ENCODE measurements at regions not wholly inside any gene's neighbourhood (a gene's known extent, or its start where the extent isn't known, plus 50 kb on each side); places are given as distances from the start of the nearest gene placed in this dataset.
"Not testable (repeated sequence)": the region's sequence is repeated elsewhere in the genome, so short reads cannot be mapped to it uniquely, and the experiment has no call there.

GRCh38 chr1:25022361-25023189 lies 92.5 kb upstream of the RUNX3 start:
- no peak for DNase-seq

- no peak for DNase-seq
These were observed 91.6 kb upstream of the RUNX3 start for GRCh38 chr1:25021591-25022215.

GRCh38 chr1:25020851-25021590 lies 90.9 kb upstream of the RUNX3 start:
- no peak for DNase-seq

GRCh38 chr1:25020173-25020845 lies 90.2 kb upstream of the RUNX3 start:
- no peak for DNase-seq

- DNase-seq: no peak
These were observed 89.5 kb upstream of the RUNX3 start for GRCh38 chr1:25019337-25020172.

- DNase-seq: no peak
These were observed 88.9 kb upstream of the RUNX3 start for GRCh38 chr1:25018943-25019336.

- DNase-seq: no peak
These were observed 88.1 kb upstream of the RUNX3 start for GRCh38 chr1:25018110-25018735.

GRCh38 chr1:25017436-25018109 lies 87.5 kb upstream of the RUNX3 start:
- no peak for DNase-seq

- no peak for DNase-seq
These were observed 83.2 kb upstream of the RUNX3 start for GRCh38 chr1:25012966-25013962.

- no peak for DNase-seq
These were observed 82.0 kb upstream of the RUNX3 start for GRCh38 chr1:25011943-25012638.

- no peak for DNase-seq
These were observed 81.2 kb upstream of the RUNX3 start for GRCh38 chr1:25011275-25011674.

- DNase-seq: no peak
These were observed 79.7 kb upstream of the RUNX3 start for GRCh38 chr1:25009671-25010262.

GRCh38 chr1:25008192-25008485 lies 78.1 kb upstream of the RUNX3 start:
- DNase-seq: no peak

GRCh38 chr1:25007390-25008191 lies 77.5 kb upstream of the RUNX3 start:
- not testable (repeated sequence) for DNase-seq

- peak; percentile 42 for DNase-seq
These were observed 76.7 kb upstream of the RUNX3 start for GRCh38 chr1:25006770-25007169.

GRCh38 chr1:25004355-25004754 lies 74.3 kb upstream of the RUNX3 start:
- DNase-seq: no peak

Data from muscle of arm (tissue), 1 donor.